ENCODE measurements at regions not wholly inside any gene's neighbourhood (a gene's known extent, or its start where the extent isn't known, plus 50 kb on each side); places are given as distances from the start of the nearest gene placed in this dataset.

DNA sequence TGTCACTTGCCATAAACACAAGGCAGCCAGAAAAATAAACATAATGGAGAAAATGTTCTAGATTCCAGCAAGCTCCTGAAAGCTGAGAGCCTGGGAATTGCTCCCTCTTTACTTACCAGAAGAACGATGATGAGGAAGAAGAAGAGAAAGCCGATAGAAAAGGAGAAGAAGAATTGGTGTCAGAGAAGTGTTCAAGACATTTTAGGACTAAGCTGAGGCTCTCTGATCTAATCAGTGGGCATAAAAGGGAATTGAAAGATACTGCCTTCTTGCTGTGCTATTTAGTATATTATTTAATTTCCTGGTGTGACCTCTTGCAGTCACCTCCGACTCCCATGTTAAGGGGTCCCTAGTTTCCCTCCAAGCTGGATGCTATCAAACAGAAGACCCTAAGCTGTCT lies 316.6 kb upstream of the JARID2 start:
- no peak for DNase-seq (ENCODE audit: low read depth, low spot score)
- Histone ChIP-seq H3K79me2 (ENCODE audit: control insufficient read depth, insufficient read depth, low read length) (no peaks in the 10 kb centered on the region), H3K4me3 (no peak overlapping the region), H3K27me3 (replicated peaks in 1 of 2; ENCODE audit: control insufficient read depth in 2 of 2, insufficient read depth in 2 of 2, low read length in 1 of 2) (no peaks in the 10 kb centered on the region; a peak in 1 of 4 replicates), H3K9me3 (replicated peaks; ENCODE audit: control insufficient read depth, insufficient read depth, low read length) (no peaks in the 10 kb centered on the region), H3K4me1 (ENCODE audit: control insufficient read depth, insufficient read depth, low read length) (no peaks in the 10 kb centered on the region; the same call in 1 of the 2 replicates), H4K20me1 (ENCODE audit: control insufficient read depth, insufficient read depth) (no peaks in the 10 kb centered on the region), H3K9ac (ENCODE audit: control insufficient read depth, insufficient read depth, low read length) (no peak overlapping the region), H2AFZ (ENCODE audit: control insufficient read depth, low read depth, low read length) (no peak overlapping the region), H3K4me2 (ENCODE audit: control insufficient read depth, insufficient read depth) (no peak overlapping the region), H3K27ac (ENCODE audit: control insufficient read depth, insufficient read depth) (no peak overlapping the region), H3K36me3 (ENCODE audit: control insufficient read depth in 2 of 2, insufficient read depth in 2 of 2, low read length in 1 of 2) (no peaks in the 10 kb centered on the region)
- no peak for FAIRE-seq
- ATAC-seq, result no peak
- WGBS (ENCODE audit: insufficient coverage, insufficient replicate concordance, low lambda C conversion rate, missing lambda C conversion rate), result 38% methylated on average over 3 of the region's 3 CpGs
- intact Hi-C loops (cut with micrococcal nuclease; ENCODE audit: unreplicated experiment) (no loop called here), in situ Hi-C loops (cut with MboI) (no loop called here)
- ChIA-PET CTCF (no interaction called here), POLR2A (no interaction called here), SMC1A (ENCODE audit: uncharacterized antibody, unreplicated experiment) (no interaction called here), RAD21 (ENCODE audit: unreplicated experiment) (no interaction called here)
- BruUV-seq (replicated peaks), result no TSS peak
- no peak for TF ChIP-seq POU2F2 (IDR thresholded peaks at IDR 0.05; ENCODE audit: borderline replicate concordance, low read depth, low read length)
- no peak for TF ChIP-seq STAT3 (IDR thresholded peaks at IDR 0.05; ENCODE audit: low read depth, low read length)
- TF ChIP-seq RFX5 (IDR thresholded peaks at IDR 0.05; ENCODE audit: low read depth, low read length), result no peak
- TF ChIP-seq, protein P1, sequence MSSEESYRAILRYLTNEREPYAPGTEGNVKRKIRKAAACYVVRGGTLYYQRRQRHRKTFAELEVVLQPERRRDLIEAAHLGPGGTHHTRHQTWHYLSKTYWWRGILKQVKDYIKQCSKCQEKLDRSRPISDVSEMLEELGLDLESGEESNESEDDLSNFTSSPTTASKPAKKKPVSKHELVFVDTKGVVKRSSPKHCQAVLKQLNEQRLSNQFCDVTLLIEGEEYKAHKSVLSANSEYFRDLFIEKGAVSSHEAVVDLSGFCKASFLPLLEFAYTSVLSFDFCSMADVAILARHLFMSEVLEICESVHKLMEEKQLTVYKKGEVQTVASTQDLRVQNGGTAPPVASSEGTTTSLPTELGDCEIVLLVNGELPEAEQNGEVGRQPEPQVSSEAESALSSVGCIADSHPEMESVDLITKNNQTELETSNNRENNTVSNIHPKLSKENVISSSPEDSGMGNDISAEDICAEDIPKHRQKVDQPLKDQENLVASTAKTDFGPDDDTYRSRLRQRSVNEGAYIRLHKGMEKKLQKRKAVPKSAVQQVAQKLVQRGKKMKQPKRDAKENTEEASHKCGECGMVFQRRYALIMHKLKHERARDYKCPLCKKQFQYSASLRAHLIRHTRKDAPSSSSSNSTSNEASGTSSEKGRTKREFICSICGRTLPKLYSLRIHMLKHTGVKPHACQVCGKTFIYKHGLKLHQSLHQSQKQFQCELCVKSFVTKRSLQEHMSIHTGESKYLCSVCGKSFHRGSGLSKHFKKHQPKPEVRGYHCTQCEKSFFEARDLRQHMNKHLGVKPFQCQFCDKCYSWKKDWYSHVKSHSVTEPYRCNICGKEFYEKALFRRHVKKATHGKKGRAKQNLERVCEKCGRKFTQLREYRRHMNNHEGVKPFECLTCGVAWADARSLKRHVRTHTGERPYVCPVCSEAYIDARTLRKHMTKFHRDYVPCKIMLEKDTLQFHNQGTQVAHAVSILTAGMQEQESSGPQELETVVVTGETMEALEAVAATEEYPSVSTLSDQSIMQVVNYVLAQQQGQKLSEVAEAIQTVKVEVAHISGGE (CRISPR knock-in tag; IDR thresholded peaks at IDR 0.05), result no peak
- TF ChIP-seq DPF2 (IDR thresholded peaks at IDR 0.05), result no peak
- TF ChIP-seq SREBF2 (IDR thresholded peaks at IDR 0.05; ENCODE audit: low read length), result no peak
- TF ChIP-seq, protein P2, sequence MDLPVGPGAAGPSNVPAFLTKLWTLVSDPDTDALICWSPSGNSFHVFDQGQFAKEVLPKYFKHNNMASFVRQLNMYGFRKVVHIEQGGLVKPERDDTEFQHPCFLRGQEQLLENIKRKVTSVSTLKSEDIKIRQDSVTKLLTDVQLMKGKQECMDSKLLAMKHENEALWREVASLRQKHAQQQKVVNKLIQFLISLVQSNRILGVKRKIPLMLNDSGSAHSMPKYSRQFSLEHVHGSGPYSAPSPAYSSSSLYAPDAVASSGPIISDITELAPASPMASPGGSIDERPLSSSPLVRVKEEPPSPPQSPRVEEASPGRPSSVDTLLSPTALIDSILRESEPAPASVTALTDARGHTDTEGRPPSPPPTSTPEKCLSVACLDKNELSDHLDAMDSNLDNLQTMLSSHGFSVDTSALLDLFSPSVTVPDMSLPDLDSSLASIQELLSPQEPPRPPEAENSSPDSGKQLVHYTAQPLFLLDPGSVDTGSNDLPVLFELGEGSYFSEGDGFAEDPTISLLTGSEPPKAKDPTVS (IDR thresholded peaks at IDR 0.05; ENCODE audit: low read depth, low read length), result no peak
- TF ChIP-seq, protein P3, sequence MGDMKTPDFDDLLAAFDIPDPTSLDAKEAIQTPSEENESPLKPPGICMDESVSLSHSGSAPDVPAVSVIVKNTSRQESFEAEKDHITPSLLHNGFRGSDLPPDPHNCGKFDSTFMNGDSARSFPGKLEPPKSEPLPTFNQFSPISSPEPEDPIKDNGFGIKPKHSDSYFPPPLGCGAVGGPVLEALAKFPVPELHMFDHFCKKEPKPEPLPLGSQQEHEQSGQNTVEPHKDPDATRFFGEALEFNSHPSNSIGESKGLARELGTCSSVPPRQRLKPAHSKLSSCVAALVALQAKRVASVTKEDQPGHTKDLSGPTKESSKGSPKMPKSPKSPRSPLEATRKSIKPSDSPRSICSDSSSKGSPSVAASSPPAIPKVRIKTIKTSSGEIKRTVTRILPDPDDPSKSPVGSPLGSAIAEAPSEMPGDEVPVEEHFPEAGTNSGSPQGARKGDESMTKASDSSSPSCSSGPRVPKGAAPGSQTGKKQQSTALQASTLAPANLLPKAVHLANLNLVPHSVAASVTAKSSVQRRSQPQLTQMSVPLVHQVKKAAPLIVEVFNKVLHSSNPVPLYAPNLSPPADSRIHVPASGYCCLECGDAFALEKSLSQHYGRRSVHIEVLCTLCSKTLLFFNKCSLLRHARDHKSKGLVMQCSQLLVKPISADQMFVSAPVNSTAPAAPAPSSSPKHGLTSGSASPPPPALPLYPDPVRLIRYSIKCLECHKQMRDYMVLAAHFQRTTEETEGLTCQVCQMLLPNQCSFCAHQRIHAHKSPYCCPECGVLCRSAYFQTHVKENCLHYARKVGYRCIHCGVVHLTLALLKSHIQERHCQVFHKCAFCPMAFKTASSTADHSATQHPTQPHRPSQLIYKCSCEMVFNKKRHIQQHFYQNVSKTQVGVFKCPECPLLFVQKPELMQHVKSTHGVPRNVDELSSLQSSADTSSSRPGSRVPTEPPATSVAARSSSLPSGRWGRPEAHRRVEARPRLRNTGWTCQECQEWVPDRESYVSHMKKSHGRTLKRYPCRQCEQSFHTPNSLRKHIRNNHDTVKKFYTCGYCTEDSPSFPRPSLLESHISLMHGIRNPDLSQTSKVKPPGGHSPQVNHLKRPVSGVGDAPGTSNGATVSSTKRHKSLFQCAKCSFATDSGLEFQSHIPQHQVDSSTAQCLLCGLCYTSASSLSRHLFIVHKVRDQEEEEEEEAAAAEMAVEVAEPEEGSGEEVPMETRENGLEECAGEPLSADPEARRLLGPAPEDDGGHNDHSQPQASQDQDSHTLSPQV (IDR thresholded peaks at IDR 0.05), result no peak
- no peak for TF ChIP-seq FOXK2 (IDR thresholded peaks at IDR 0.05)
- TF ChIP-seq EGR1 (IDR thresholded peaks at IDR 0.05; ENCODE audit: borderline replicate concordance in 1 of 2, low read depth in 2 of 2, low read length in 2 of 2), result no peak
- no peak for TF ChIP-seq ZZZ3 (IDR thresholded peaks at IDR 0.05; ENCODE audit: control insufficient read depth, insufficient read length, low read depth)
- no peak for TF ChIP-seq SMC3 (IDR thresholded peaks at IDR 0.05; ENCODE audit: borderline replicate concordance, low read length)
- TF ChIP-seq TBL1XR1 (IDR thresholded peaks at IDR 0.05; ENCODE audit: low read depth, low read length), result no peak
- TF ChIP-seq, protein P4, sequence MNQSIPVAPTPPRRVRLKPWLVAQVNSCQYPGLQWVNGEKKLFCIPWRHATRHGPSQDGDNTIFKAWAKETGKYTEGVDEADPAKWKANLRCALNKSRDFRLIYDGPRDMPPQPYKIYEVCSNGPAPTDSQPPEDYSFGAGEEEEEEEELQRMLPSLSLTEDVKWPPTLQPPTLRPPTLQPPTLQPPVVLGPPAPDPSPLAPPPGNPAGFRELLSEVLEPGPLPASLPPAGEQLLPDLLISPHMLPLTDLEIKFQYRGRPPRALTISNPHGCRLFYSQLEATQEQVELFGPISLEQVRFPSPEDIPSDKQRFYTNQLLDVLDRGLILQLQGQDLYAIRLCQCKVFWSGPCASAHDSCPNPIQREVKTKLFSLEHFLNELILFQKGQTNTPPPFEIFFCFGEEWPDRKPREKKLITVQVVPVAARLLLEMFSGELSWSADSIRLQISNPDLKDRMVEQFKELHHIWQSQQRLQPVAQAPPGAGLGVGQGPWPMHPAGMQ (IDR thresholded peaks at IDR 0.05; ENCODE audit: borderline replicate concordance), result no peak
- no peak for TF ChIP-seq BHLHE40 (IDR thresholded peaks at IDR 0.05; ENCODE audit: borderline replicate concordance in 1 of 2, low read depth in 2 of 2, low read length in 1 of 2)
- TF ChIP-seq ATF7 (IDR thresholded peaks at IDR 0.05; ENCODE audit: low read depth), result no peak

Measured in GM12878 (cell line).